ENCODE measurements at regions not wholly inside any gene's neighbourhood (a gene's known extent, or its start where the extent isn't known, plus 50 kb on each side); places are given as distances from the start of the nearest gene placed in this dataset.
A peak's percentile ranks its signal among the peaks of the same experiment; 100 is the strongest.

DNA sequence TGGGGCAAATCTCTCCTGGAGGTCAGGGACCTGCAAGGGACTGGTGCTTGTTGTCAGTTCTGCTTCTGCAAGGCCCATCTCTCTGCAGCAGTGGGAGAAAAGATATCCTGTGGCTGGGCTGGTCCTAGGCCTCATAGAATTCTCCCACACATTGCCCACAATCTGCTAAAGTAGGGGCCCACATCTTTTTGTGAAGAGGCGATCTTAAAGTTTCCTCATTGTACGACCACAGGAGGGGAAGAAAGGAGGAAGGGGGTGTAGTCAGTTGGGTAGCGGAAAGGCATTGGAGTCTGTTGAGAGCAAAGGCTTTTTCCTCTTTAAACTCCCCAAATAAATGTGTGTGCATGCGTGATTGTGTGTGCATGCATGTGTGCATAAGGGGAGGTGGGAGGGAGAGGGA, 145.3 kb downstream of the SLC4A3 start:
- Mint-ChIP-seq H3K36me3 (peaks cover 1% of the 10 kb centered on the region), H3K27ac (no peak overlapping the region), H3K4me1 (no peaks in the 10 kb centered on the region), H3K4me3 (no peak overlapping the region), H3K9me3 (peaks cover 0 to 9% (median 2%) of the 10 kb centered on the region in 3 donors), H3K27me3 (peaks cover 5% of the 10 kb centered on the region)

DNA sequence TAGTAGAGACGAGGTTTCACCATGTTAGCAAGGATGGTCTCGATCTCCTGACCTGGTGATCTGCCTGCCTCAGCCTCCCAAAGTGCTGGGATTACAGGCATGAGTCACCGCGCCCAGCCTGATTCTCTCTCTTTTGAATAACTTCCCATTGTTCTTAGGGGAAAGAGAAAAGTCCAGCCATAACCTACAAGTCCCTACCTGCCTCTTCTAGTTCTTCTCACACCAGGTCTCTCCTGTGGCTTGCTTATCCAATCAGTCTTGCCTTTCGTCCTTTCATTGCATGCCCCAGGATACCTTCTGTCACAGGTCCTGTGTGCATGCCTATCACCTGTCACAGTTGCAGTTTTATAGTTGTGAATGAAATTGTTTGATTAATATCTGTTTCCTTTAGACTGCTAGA, 148.1 kb downstream of the SLC4A3 start:
- H3K27me3 Mint-ChIP-seq, result peaks cover 5% of the 10 kb centered on the region
- peaks cover 0 to 4% (median 2%) of the 10 kb centered on the region in 3 donors for H3K9me3 Mint-ChIP-seq
- no peak overlapping the region for H3K4me3 Mint-ChIP-seq
- no peaks in the 10 kb centered on the region for H3K4me1 Mint-ChIP-seq
- H3K27ac Mint-ChIP-seq, result no peak overlapping the region
- H3K36me3 Mint-ChIP-seq, result peaks cover 1% of the 10 kb centered on the region

DNA sequence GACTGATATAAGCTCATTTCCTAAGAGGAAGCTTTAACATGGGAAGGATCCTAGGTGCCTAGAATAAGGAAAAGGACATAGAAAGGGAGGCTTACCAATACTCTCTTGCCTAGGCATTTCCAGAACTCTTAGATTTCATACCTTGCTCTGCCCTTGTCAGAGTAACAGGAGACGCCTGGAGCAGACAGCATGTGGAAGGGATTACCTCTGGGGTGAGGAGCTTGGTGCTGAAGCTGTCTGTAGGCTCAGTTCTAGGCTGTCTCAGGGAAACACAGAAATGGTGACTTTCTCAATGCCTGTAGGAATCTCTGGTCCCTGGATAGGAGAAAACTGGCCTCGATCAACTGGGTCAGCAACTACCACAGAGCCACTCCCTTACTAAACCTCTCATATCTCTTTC, 150.0 kb downstream of the SLC4A3 start:
- H3K9me3 Mint-ChIP-seq, result peaks cover 0 to 2% (median 2%) of the 10 kb centered on the region in 3 donors
- no peaks in the 10 kb centered on the region for H3K4me1 Mint-ChIP-seq
- no peak overlapping the region for H3K4me3 Mint-ChIP-seq
- H3K27me3 Mint-ChIP-seq, result peaks cover 7% of the 10 kb centered on the region
- no peak overlapping the region for H3K27ac Mint-ChIP-seq
- no peaks in the 10 kb centered on the region for H3K36me3 Mint-ChIP-seq

DNA sequence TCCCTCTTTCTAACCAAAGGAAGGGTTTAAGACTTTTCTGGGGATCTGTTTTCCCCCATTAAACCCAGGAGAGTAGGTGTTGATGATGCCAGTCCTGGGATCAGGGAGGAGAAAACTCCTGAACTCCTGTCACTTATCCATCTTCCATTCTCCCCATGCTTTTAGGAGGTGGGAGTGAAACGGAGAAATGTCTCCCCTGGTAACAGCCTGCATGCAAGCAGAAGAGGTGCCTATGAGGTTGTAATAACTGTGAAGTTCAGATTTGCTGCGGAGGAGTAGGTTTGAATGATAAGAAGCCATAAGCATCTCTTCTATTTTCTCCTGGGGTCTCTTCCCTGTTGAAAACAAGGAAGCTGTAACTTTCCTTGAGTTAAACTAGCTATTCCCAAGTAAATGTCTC, 150.8 kb downstream of the SLC4A3 start:
- Mint-ChIP-seq H3K36me3 (no peaks in the 10 kb centered on the region), H3K27me3 (peaks cover 8% of the 10 kb centered on the region), H3K4me1 (no peaks in the 10 kb centered on the region), H3K9me3 (peaks cover 0 to 2% (median 2%) of the 10 kb centered on the region in 3 donors), H3K27ac (no peak overlapping the region), H3K4me3 (no peak overlapping the region)

DNA sequence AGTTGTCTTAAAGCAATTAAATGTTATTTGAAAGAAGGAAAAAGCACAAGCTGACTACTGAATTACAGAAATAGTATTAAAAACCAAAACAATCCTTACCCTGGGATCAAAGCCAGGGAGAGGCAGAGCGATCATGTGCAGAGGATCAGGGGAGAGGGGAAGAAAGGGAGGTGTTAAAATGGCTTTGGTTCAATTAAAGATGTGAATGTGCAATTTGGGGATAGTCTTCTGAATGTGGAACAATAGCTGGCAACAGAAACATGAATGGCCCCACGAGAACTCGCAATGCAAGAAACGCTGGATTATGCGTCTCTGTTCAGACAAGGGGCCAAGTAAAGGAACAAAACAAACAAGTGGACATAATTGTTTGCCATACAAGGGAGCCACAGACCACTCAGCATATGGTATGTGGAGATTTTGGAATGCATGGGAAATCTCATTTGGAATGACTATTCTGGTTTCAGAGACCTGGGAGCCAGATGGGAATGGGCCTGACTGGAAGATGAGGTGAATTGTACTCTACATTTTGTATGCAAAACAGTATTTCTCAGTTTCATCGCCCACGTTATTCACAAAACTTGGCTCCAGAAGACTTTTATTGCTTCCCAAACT, 155.4 kb downstream of the SLC4A3 start:
- Mint-ChIP-seq H3K4me1 (no peaks in the 10 kb centered on the region), H3K9me3 (peaks cover 0 to 5% (median 0%) of the 10 kb centered on the region in 3 donors), H3K27ac (no peak overlapping the region), H3K4me3 (no peak overlapping the region), H3K36me3 (no peaks in the 10 kb centered on the region), H3K27me3 (peaks cover 5% of the 10 kb centered on the region)

DNA sequence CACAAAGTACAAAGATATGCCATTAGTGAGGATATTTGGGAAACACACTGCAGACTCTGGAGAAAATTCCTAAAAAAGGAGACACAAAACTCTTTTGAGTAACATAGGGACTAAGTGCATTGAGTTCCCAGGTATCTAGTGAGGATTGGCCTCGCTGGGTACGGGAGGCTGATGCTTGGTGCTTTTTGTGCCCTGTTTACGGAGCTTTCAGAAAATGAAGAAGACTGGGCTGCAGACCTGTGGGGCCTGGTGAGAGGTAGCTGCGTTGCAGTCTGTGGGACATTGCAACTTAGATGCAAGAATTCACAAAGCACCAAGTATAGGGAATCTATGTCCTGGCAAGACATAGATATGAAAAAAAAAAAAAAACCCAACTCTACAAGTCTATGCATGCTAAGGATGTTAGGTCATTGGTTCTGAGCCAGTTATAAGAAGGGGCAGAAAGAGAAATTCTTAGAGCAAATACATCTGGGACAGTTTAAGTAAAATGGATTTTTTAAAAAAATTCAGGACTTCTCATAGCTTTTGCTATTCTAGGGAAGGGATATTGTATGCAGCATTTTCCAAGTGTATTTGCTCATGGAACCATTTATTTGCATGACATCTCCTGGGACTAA, 156.0 kb downstream of the SLC4A3 start:
- Mint-ChIP-seq H3K27me3 (peaks cover 5% of the 10 kb centered on the region), H3K4me1 (no peaks in the 10 kb centered on the region), H3K9me3 (peaks cover 0 to 5% (median 0%) of the 10 kb centered on the region in 3 donors), H3K4me3 (no peak overlapping the region), H3K36me3 (no peaks in the 10 kb centered on the region), H3K27ac (no peak overlapping the region)

DNA sequence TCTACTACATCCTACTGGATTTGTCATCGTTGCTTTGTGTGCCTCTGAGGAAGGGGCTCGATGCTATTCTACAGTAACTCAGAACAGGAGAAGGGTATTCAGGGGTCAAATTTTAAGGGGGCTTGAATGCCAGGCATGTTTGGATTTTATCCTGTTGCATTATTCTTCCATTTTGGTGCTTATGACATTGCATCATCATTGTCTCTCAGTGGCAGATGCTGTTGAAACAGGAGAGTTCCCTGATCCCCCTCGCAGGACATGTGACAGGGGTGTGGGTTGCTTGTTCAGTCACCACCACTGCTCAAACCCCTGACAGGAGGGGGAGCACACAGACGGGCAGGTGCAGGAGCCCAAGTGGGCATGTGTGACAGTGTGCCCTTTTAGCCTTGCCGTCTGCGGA, 156.7 kb downstream of the SLC4A3 start:
- H3K27me3 Mint-ChIP-seq, result peaks cover 5% of the 10 kb centered on the region
- H3K27ac Mint-ChIP-seq, result no peak overlapping the region
- peaks cover 0 to 5% (median 0%) of the 10 kb centered on the region in 3 donors for H3K9me3 Mint-ChIP-seq
- H3K36me3 Mint-ChIP-seq, result no peaks in the 10 kb centered on the region
- no peak overlapping the region for H3K4me3 Mint-ChIP-seq
- H3K4me1 Mint-ChIP-seq, result no peaks in the 10 kb centered on the region

DNA sequence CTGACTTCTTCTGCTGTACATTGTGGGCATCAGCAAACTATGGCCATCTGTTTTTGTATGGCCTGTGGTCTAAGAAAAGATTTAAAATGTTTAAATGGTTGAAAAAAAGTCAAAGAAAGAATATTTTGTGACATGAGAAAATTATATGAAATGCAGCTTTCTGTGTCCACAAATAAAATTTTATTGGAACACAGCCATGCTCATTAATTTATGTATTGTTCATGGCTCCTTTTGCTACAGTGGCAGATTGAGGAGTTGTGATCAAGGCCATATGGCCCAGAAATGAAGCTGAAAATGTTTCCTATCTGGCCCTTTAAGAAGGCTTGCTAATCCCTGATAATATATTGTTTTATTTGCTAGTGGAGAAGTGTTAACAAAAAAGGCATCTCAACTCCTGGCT, 162.0 kb downstream of the SLC4A3 start:
- H3K9me3 Mint-ChIP-seq, result peaks cover 0 to 6% (median 0%) of the 10 kb centered on the region in 3 donors
- no peak overlapping the region for H3K27ac Mint-ChIP-seq
- no peaks in the 10 kb centered on the region for H3K4me1 Mint-ChIP-seq
- no peak overlapping the region for H3K4me3 Mint-ChIP-seq
- no peaks in the 10 kb centered on the region for H3K36me3 Mint-ChIP-seq
- no peaks in the 10 kb centered on the region for H3K27me3 Mint-ChIP-seq

DNA sequence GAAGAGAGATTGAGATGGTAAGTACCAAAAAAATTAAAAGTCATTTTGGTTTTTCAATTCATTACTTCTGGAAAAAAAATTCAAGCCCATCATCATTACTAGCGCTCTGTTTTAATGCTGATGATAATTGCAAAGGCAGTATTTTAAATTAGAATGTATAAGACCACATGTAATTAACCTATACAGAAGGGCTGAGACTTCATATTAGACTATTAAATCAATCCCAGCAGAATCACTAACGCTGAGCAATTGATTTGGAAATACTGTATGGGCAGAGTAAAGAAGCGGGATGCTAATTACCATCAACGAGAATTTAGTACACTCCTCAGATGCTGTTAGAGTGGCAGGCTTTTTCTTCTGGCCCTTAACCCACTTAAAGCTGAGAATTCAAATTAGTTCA, 165.0 kb downstream of the SLC4A3 start:
- Mint-ChIP-seq H3K4me1 (no peaks in the 10 kb centered on the region), H3K4me3 (no peak overlapping the region), H3K9me3 (peaks cover 3 to 4% (median 4%) of the 10 kb centered on the region in 3 donors), H3K27ac (no peak overlapping the region), H3K36me3 (no peaks in the 10 kb centered on the region), H3K27me3 (no peaks in the 10 kb centered on the region)

DNA sequence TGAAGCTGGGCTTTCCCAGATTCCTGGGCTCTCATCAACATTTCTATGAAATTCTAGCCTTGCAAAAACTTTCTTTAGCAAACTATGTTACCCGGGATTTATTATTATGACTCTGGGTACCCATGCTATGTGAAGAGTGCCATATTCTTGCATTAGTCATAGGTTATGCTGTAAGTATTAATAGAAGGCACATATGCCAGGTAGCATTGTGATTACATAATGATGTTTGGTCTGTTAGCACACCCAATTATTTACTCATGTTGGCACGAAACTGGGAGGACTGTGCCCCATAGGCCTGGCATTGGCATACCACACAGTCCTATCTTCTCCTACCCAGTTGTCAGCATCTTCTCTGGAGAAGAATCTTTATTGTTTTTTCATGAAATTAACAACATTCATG, 171.0 kb downstream of the SLC4A3 start:
- Mint-ChIP-seq H3K4me3 (no peak overlapping the region), H3K9me3 (peaks cover 0 to 13% (median 5%) of the 10 kb centered on the region in 3 donors), H3K4me1 (no peaks in the 10 kb centered on the region), H3K36me3 (no peaks in the 10 kb centered on the region), H3K27me3 (no peaks in the 10 kb centered on the region), H3K27ac (no peak overlapping the region)

DNA sequence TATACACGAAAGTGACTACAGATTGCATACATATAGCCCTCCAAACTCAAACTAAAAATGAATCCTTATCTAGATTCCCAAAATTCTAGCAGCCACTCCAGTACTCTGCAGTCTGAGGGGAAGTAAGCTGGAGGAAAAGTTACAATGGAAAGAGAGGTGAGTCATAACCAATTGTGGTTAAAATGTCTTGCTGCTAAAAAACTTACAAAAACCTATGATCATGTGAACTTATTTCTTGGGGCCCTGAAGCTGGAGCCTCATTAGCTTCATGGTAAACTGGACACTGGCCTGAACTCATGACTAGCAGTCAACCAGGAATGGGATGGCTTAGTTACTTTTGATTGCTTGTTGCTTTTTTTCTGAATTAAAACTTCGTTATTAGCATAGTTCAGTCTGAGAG, 175.9 kb downstream of the SLC4A3 start:
- Mint-ChIP-seq H3K9me3 (peaks cover 0 to 24% (median 3%) of the 10 kb centered on the region in 3 donors), H3K36me3 (no peaks in the 10 kb centered on the region), H3K27ac (no peak overlapping the region), H3K4me3 (no peak overlapping the region), H3K27me3 (no peaks in the 10 kb centered on the region), H3K4me1 (no peaks in the 10 kb centered on the region)

DNA sequence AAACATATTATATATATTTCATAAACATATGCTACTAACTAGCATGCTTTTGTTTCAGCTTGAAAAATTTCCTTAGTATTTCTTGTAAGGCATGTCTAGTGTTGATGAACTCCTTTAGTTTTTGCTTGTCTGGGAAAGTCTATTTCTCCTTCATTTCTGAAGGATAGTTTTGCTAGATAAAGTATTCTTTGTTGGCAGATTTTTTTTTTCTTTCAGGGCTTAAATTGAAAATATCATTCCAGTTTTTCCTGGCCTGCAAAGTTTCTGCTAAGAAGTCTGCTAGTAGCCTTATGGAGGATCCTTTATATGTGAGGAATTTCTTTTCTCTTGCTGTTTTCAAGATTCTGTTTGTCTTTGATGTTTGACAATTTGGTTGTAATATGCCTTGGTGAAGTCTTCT, 183.5 kb downstream of the SLC4A3 start:
- Mint-ChIP-seq H3K27ac (no peak overlapping the region), H3K27me3 (no peaks in the 10 kb centered on the region), H3K36me3 (no peaks in the 10 kb centered on the region), H3K4me1 (no peaks in the 10 kb centered on the region), H3K4me3 (no peak overlapping the region), H3K9me3 (peaks cover 6 to 26% (median 10%) of the 10 kb centered on the region in 3 donors)

DNA sequence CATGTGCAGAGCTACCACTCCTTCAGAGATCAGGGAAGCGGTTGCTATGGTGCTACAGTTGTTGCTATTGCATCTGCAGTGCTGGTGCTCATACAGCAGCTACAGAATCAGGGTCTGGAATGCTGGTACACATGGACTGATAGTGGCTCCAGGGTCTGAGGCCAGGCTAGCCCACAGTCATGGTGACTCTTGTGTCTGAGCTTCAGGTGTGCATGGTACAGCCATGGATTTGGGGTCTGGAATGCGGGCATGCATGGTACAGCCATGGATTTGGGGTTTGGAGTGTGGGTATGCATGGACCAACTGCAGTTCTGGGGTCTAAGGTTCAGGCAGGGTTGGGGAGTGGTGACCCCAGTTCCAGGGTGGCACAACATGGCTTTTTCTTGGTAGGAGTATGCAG, 185.2 kb downstream of the SLC4A3 start:
- Mint-ChIP-seq H3K4me3 (peak overlapping the region in 1 of 4 donors; percentile 47), H3K27me3 (peaks cover 3% of the 10 kb centered on the region), H3K27ac (no peak overlapping the region), H3K9me3 (peaks cover 4 to 13% (median 12%) of the 10 kb centered on the region in 3 donors), H3K36me3 (no peaks in the 10 kb centered on the region), H3K4me1 (no peaks in the 10 kb centered on the region)

DNA sequence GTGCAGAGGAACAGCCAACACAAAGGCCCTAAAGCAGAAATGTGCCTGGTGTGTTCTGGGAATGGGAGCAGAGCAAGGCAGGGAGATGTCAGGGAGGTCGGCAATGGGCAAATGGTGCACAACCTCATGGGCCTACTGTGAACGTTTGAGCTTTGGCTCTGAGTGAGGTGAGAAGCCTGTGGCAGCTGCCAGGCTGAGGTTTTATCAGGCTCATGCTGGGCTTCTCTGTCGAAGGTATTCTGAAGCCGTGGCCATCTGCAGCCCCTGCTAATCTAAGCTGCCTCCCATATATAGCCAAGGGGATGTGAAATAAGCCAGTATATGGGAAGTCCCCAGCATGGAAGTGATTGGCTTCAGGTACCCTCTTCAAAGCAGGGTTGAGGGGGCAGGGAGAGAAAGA, 193.3 kb downstream of the SLC4A3 start:
- peaks cover 7% of the 10 kb centered on the region for H3K27me3 Mint-ChIP-seq
- no peak overlapping the region for H3K27ac Mint-ChIP-seq
- no peaks in the 10 kb centered on the region for H3K36me3 Mint-ChIP-seq
- H3K9me3 Mint-ChIP-seq, result peaks cover 2 to 6% (median 4%) of the 10 kb centered on the region in 3 donors
- H3K4me1 Mint-ChIP-seq, result peaks cover 0 to 2% (median 0%) of the 10 kb centered on the region in 3 donors
- no peak overlapping the region for H3K4me3 Mint-ChIP-seq

DNA sequence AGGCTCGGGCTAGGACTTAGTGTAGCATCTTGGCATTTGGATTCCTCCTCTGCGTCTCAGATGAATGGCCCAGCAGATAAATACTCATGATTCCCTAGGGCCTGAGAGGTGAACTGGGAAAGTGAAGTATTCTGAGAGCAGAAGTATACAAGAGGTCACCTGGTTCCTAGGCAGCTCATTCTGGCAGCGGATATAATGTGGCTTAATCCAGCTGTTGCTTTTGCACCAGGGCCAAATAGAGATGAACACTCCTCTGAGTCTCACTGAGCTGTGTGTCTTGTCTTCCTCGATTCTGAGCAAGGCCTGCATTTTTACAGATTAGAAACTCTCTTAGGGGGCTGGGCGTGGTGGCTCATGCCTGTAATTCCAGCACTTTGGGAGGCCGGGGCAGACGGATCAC, 196.1 kb downstream of the SLC4A3 start:
- Mint-ChIP-seq H3K36me3 (no peaks in the 10 kb centered on the region), H3K4me1 (peaks cover 0 to 2% (median 0%) of the 10 kb centered on the region in 3 donors), H3K27ac (no peak overlapping the region), H3K27me3 (peaks cover 1% of the 10 kb centered on the region), H3K4me3 (no peak overlapping the region), H3K9me3 (peaks cover 1 to 4% (median 2%) of the 10 kb centered on the region in 3 donors)

DNA sequence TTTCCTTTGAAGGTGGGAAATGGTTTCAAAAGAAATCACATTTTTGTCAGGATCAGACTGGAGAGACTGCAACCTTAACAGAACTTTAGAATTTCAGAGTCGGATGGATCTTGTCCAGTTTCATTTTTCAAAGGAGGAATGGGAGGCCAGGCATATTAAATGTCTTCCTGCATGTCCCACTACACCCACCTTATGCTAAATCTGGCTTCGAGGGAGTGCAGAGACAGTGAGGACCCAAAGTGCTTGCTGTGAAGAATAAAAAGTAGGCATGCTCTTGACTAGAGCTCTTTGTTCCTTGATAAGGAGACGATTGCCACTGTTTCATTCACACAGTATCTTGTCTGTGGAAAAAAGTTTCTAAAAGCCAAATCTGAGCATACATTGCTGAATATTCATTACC, 197.6 kb downstream of the SLC4A3 start:
- Mint-ChIP-seq H3K9me3 (peaks cover 0 to 2% (median 1%) of the 10 kb centered on the region in 3 donors), H3K4me3 (no peak overlapping the region), H3K27me3 (peaks cover 4% of the 10 kb centered on the region), H3K36me3 (no peaks in the 10 kb centered on the region), H3K27ac (no peak overlapping the region), H3K4me1 (no peaks in the 10 kb centered on the region)
